PC-3 (cell line): ENCODE measurements at regions not wholly inside any gene's neighbourhood (a gene's known extent, or its start where the extent isn't known, plus 50 kb on each side); places are given as distances from the start of the nearest gene placed in this dataset.

ENCODE experiments used
- CTCF ChIP-seq: fragments of 300-600 bp; sonication (generic); conservative IDR thresholded peaks from 2 replicates; pipeline ENCODE4 v1.5.1; 2017; ENCODE audit warnings: antibody characterized with exemption, low read depth, mild to moderate bottlenecking, low read length
- EZH2 ChIP-seq: fragments of 300-600 bp; sonication (generic); IDR thresholded peaks from one replicate; pipeline ENCODE4 v1.6.1; 2017; ENCODE audit warnings: antibody characterized with exemption, mild to moderate bottlenecking, low read length; ENCODE audit not compliant: unreplicated experiment
- EZH2phosphoT487 ChIP-seq: fragments of 300-600 bp; sonication (generic); IDR thresholded peaks from 2 replicates; pipeline ENCODE4 v1.6.1; 2018; ENCODE audit warnings: mild to moderate bottlenecking, antibody characterized with exemption, low read length, borderline replicate concordance

- TF ChIP-seq CTCF, result no peak
- TF ChIP-seq EZH2phosphoT487, result no peak
- no peak for TF ChIP-seq EZH2
Measured at GRCh38 chr4:29336861-29337260, 1383.3 kb upstream of the PCDH7 start.
